ENCODE measurements at regions not wholly inside any gene's neighbourhood (a gene's known extent, or its start where the extent isn't known, plus 50 kb on each side); places are given as distances from the start of the nearest gene placed in this dataset.

- TF ChIP-seq MYBL2 (CRISPR knock-in tag; IDR thresholded peaks at IDR 0.05) = no peak
- no peak for TF ChIP-seq FOXJ3 (CRISPR knock-in tag; IDR thresholded peaks at IDR 0.05; ENCODE audit: borderline replicate concordance)
- no peak for TF ChIP-seq NFATC4 (CRISPR knock-in tag; IDR thresholded peaks at IDR 0.05)
- TF ChIP-seq HMGA2 (CRISPR knock-in tag; IDR thresholded peaks at IDR 0.05) = no peak
Observed at GRCh38 chr21:43289442-43289841, 120.6 kb downstream of the CRYAA start (continued).

DNA sequence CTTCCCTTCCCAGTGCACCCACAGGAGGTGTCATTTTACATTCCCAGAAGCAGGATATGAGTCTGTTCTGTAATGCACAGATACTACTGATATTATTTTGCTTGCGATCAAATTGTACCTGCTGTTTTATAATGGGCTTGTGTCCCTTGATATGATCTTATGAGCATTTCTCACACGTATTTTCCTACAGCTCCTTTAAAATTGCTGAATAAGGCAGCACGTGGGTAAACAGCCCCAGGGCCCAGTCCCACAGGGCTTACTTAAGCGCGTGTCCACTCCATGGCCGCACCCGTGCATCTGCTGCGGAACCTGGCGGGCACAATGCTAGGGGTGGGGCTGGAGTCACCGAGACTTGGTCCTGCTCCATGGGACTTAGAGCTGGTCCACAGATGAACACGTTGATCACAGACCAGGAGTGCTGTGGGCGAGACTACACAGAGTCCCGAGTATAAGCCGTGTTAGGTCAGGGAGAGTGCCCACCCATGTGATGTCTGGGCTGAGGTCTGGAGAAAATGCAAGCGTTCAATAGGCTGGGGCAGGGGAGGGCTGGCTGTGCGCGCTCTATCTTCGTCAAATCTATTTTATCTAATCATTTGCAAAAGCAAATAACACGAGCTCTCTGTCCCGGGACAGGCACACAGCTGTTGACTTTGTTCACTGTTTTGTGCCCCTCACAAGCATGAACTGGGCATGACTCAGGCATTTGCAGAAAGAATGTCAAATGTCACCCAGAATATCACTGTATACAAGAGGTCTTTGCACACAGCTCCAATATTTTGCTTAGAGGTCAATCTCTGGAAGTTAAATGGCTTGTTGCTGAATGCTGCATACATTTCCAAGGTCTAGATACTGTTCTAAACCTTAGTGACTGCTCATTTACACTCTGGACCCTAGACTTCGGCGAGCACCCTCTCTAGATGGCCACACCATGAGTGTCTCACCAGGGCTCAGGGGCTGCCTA lies 119.3 kb downstream of the CRYAA start:
- ChIA-PET CTCF (no interaction called here), POLR2A (no interaction called here)
- H3K4me1 Mint-ChIP-seq = no peaks in the 10 kb centered on the region
- no peak overlapping the region for H3K27ac Mint-ChIP-seq
- H3K36me3 Mint-ChIP-seq = no peaks in the 10 kb centered on the region
- no peak overlapping the region for H3K4me3 Mint-ChIP-seq
- no peaks in the 10 kb centered on the region for H3K9me3 Mint-ChIP-seq
- TF ChIP-seq ZBTB21 (CRISPR knock-in tag; IDR thresholded peaks at IDR 0.05; ENCODE audit: borderline replicate concordance) (no peak), STAT6 (CRISPR knock-in tag; conservative IDR thresholded peaks at IDR 0.05; ENCODE audit: low read depth) (no peak), HMGA2 (CRISPR knock-in tag; IDR thresholded peaks at IDR 0.05) (no peak), ZNF263 (CRISPR knock-in tag; IDR thresholded peaks at IDR 0.05; ENCODE audit: low read depth) (no peak), USF1 (CRISPR knock-in tag; IDR thresholded peaks at IDR 0.05) (no peak), MLX (CRISPR knock-in tag; IDR thresholded peaks at IDR 0.05) (no peak)
- TF ChIP-seq, protein P1, sequence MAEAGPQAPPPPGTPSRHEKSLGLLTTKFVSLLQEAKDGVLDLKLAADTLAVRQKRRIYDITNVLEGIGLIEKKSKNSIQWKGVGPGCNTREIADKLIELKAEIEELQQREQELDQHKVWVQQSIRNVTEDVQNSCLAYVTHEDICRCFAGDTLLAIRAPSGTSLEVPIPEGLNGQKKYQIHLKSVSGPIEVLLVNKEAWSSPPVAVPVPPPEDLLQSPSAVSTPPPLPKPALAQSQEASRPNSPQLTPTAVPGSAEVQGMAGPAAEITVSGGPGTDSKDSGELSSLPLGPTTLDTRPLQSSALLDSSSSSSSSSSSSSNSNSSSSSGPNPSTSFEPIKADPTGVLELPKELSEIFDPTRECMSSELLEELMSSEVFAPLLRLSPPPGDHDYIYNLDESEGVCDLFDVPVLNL (CRISPR knock-in tag; IDR thresholded peaks at IDR 0.05; ENCODE audit: borderline replicate concordance, low read depth) = no peak
- no peaks in the 10 kb centered on the region for H3K27me3 Mint-ChIP-seq (ENCODE audit: low read depth)
- ATAC-seq = no peak
- no peak for DNase-seq (ENCODE audit: low spot score)

DNA sequence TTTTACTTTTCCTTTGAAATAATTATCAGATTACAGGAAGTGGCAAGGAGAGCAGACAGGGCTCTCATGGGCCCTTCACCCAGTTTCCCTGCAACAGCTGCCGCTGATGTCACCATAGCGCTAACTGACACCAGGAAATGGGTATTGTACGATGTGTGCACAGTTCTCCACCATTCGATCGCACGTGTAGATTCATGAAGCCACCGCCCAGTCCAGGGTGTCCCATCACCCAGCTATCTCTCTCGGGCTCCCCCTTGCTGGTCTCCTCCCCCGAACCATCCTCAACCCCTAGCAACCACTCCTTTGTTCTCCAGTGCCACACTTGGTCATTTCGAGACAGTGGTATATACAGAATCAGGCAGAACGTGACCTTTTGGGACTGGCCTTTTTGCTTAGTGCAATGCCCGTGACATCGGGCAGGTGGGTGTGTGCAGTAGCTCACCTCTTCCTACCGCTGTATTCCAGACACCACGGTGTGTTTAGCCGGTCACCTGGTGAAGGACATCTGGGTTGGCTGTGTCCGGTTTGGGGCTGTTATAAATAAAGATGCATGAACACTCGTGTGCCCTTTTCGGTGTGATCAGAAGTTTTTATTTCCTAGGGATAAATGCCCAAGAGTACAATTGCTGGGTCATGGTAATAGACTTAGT lies 118.4 kb downstream of the CRYAA start:
- no peak overlapping the region for H3K4me3 Mint-ChIP-seq
- TF ChIP-seq HMGA2 (CRISPR knock-in tag; IDR thresholded peaks at IDR 0.05) (no peak), PRDM15 (CRISPR knock-in tag; IDR thresholded peaks at IDR 0.05) (no peak)

More for the DNA sequence above, 118.4 kb downstream of the CRYAA start:
- Mint-ChIP-seq H3K4me1 (no peaks in the 10 kb centered on the region), H3K27ac (peak overlapping the region; percentile 64; the same call in 1 of the 2 replicates), H3K27me3 (ENCODE audit: low read depth) (no peaks in the 10 kb centered on the region), H3K36me3 (no peaks in the 10 kb centered on the region), H3K9me3 (no peaks in the 10 kb centered on the region)
- no peak for DNase-seq (ENCODE audit: low spot score)
- ChIA-PET CTCF (no interaction called here), POLR2A (no interaction called here)
- ATAC-seq = no peak

All from WTC11 (cell line).